ENCODE measurements at regions not wholly inside any gene's neighbourhood (a gene's known extent, or its start where the extent isn't known, plus 50 kb on each side); places are given as distances from the start of the nearest gene placed in this dataset.
"Not testable (repeated sequence)": the region's sequence is repeated elsewhere in the genome, so short reads cannot be mapped to it uniquely, and the experiment has no call there.

DNA sequence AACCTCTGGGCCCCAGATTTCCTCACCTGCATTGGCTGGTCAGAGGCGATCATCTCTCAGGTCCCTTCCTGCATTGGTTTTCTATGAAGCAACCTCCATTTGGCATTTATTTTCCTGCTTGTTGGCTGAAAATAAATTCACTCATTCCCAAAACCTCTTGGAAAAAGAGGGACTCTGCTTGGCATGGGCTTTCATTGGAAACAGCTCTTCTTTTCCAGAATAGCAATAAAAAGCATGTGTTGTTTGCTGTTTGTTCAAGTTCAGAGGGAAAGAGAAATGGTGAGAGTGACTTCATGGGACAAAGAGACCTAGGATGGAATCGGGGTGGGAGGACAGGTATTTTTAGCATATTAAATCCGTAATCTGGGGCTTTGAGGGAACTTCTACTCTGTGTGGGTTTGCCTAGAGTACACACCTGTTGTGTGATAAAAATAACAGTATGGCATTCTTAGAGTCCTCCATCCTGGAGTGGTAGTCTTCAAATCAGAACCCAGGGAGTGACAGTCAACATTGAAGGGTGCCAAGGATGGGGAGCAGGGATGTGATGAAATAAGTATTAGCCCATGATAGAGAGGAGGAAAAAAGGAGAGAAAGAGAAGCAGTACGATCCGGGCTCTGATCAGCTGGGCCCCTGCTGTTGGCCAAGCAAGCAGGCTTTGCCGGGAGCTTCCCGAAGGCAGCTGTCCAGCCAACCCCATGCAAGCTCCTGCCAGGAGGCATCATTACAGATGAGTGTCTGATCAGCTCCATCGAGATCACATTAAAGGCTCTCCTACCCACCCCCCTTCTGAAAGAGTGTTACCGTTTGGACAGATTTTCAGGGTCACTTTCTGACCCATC lies 131.9 kb upstream of the NFIA start:
- DNase-seq (ENCODE audit: low read depth in 3 of 3), result no peak

- no peak for DNase-seq (ENCODE audit: low read depth in 3 of 3)
Measured at GRCh38 chr1:60949826-60950197, 132.5 kb upstream of the NFIA start.

DNA sequence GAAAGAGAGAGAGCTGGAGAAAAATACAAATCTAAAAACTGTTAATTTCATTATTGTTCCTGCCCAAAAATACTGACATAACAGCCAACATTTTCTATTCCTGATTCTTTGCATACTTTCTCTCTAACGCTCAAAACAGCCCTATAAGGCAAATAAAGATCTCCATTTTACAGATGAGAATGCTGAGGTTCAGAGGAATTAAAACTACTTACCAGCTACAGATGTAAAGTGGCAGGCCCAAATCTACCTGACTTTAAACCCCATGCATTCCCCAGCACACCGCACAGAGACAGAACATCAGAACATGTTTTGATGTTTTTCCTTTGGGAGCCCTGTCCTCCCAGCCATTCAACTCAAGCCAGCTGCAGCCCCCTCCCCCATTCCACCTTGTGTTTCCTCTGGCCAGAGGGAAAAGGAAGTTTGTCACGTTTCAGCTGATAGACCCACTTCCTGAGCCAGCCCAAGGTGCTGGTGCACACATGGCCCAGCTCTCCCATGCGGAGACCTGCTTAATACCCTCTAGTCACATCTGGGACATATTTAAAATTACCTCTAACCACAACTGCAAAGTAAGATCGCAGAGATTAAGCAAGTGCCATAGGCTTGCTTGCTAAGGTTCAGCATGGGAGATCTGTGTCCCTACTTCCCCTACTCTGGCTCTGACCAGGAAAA lies 133.1 kb upstream of the NFIA start:
- no peak for DNase-seq (ENCODE audit: low read depth in 3 of 3)

DNA sequence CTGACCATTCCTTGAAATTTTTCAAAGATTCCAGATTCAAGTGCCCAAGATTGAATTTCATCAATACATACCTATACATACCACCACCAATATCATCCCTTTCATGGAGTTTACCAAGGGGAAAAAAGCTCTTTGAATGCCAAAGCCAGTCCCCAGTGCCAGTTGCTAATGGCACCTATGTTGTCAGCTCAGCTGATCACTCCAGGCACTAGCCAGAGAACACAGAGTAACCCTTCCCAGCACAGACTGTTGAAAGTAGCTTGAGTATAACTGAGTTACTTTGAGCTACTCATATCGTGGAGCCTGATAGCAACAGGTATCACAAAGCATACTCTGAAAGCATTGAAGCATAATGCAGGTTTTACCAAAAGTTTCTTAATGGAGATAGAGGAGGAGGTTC lies 133.9 kb upstream of the NFIA start:
- no peak for DNase-seq (ENCODE audit: low read depth in 3 of 3)

DNA sequence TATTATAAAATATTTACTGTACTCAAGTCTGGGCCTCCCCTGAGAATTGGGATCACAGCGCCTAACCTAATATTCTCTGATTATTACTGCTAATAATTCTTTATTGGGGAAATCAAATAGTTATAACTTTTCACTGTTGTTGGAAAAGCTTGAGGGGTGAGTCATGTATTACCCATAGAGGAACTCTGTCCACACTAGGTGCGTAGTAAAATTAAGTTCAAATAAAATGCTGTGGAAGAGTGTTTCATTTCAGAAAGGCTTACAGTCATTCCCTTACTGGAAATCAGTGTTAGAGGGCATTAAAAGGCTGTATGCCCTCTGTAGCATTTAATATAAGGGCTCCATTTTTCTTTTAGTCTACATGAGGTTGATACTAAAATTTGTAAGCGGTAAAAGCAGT lies 135.0 kb upstream of the NFIA start:
- DNase-seq (ENCODE audit: low read depth in 3 of 3), result no peak

DNA sequence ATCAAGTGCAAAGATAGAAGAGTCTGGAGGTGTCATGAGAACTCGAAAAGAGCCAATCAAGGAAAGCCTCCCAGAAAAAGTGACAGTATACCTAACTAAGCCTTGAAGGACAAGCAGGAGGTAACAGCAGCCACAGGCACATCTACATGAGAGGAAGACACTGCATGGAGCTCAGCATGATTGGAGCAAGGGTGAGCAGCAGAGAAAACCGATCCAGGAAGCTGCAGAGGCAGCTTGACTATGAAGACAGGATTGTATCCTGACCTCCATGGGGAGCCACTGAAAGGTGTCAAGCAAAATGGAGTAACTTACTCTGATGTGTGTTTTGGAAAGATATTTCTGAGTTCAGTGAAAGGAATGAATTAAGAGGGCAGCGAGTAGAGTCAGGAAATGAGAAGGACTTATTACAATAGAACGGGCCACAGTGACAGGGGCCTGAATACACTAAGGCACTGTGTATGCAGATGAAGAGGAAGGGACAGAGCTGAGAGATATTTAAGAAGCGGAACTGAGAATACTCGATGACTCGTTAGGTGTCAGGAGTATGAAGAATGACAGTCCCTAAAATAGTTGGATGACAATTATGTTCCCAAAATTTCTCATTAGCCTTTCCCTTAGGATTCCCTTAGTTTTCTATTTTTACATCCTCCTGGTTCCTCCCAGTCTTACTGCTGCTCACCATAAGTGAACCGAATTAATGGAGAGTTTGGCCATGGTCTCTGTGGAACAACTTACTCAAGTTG lies 139.3 kb upstream of the NFIA start:
- no peak for DNase-seq (ENCODE audit: low read depth in 3 of 3)

DNA sequence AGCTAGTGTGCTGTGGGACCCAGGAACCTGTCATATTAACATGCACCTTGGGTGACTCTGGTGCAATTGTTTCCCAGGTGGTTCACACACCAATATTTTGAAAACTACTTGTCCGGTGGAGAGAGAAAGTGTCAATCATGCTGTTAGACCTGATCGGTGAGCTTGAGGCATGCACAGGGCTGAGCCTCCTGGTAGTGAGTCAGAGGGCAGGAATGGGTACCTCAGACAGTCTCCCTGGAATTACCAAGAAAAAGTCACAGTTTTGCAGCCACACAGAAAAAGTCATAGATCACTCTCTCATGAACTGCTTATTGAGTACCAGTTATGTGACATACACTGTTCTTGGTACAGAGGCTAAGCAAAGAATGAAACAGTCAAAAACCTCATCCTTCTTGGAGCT lies 140.1 kb upstream of the NFIA start:
- no peak for DNase-seq (ENCODE audit: low read depth in 3 of 3)

DNA sequence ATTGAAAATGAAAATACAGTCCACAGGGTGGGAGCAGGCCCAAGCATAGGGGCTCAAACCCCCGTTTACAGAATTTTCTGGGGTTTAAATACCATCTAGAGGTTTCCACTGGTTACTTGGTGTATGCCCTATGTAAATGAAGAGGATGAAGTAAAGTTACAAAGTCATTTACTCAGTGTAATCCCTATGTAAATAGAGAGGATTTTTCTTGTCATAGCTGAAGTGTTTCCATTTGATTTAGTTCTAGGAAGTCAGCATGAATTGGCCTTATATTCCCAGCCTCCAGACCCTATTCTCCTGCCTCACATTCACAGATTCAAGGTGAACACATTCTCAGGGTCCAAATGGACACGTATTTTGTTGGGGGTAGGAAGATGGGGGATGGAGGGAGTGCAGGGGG lies 141.7 kb upstream of the NFIA start:
- DNase-seq (ENCODE audit: low read depth in 3 of 3), result not testable (repeated sequence)

- no peak for DNase-seq (ENCODE audit: low read depth in 3 of 3)
Measured at GRCh38 chr1:60937720-60938119, 144.6 kb upstream of the NFIA start.

- no peak for DNase-seq (ENCODE audit: low read depth in 3 of 3)
Measured at GRCh38 chr1:60936591-60937342, 145.6 kb upstream of the NFIA start.

- no peak for DNase-seq (ENCODE audit: low read depth in 3 of 3)
Measured at GRCh38 chr1:60936163-60936562, 146.2 kb upstream of the NFIA start.

DNA sequence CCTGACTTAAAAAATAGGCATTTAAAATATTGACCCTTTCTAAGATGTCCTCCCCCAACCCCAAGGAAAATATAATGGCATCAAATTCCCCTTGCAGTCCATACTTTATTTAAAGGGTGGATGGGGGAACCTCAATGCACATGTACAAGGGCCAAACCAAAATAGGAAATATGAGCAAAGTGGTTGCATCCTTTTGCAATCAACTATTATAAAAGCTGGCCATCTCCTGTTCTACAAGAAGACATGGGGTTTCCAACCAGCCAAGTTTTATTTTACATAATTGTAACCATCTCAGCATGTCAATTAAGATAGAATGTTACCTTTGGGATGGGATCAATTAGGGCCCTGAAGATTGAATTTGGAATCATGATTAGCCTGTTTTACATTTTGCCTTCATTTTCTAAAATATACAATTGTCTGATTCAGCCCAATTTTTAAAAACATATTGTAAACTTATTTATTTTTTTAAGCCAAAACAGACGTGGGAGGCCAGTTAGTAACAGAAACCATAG lies 146.7 kb upstream of the NFIA start:
- no peak for DNase-seq (ENCODE audit: low read depth in 3 of 3)

DNA sequence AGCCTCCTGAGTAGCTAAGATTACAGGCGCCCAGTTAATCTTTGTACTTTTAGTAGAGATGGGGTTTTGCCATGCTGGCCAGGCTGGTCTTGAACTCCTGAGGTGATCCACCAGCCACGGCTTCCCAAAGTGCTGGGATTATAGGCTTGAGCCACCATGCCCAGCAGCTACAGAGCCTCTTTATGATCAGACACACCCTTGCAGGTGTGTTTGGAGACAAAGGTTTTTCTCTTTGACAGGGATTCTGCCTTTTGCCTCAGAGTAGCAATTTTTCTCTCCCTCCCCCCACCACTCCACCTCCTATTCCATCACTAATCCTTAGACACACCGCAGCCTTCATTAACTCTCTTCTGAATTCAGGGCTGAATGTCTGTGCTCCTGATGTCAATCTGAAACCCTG lies 152.2 kb upstream of the NFIA start:
- no peak for DNase-seq (ENCODE audit: low read depth in 3 of 3)

GRCh38 chr1:60924964-60925798 lies 157.2 kb upstream of the NFIA start:
- DNase-seq (ENCODE audit: low read depth in 3 of 3), result no peak

- DNase-seq (ENCODE audit: low read depth in 3 of 3), result no peak
Measured at GRCh38 chr1:60924165-60924564, 158.2 kb upstream of the NFIA start.

- DNase-seq (ENCODE audit: low read depth in 3 of 3), result no peak
Measured at GRCh38 chr1:60923389-60924087, 158.8 kb upstream of the NFIA start.

- no peak for DNase-seq (ENCODE audit: low read depth in 3 of 3)
Measured at GRCh38 chr1:60922304-60922703, 160.1 kb upstream of the NFIA start.

- no peak for DNase-seq (ENCODE audit: low read depth in 3 of 3)
Measured at GRCh38 chr1:60921175-60921574, 161.2 kb upstream of the NFIA start.

DNA sequence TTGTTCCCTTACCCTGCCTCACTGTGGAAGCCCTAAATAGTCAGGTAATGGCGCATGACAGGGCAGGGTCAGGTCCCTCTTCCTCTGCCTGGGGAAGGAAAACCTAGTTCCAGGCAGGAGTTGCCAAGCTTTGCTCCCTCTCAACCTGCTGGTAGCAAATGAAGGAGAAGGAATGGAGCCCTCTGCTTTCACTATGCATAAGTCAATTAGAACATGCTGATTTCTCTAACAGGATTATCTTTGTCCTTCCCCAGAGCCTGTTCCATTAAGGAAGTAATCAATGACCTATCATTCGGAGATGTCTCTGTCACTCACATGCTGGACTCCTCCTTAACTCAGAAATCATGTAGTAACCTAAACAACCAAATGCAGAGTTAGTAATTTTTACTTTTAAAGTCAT lies 161.8 kb upstream of the NFIA start:
- DNase-seq (ENCODE audit: low read depth in 3 of 3), result no peak

- no peak for DNase-seq (ENCODE audit: low read depth in 3 of 3)
Measured at GRCh38 chr1:60918867-60919266, 163.5 kb upstream of the NFIA start.

Data from stimulated activated CD4-positive, alpha-beta T cell treated with anti-CD3 and anti-CD28 coated beads, TNF-alpha, amount 100 ng/mL, for 48 hours (primary cell).